ENCODE measurements at regions not wholly inside any gene's neighbourhood (a gene's known extent, or its start where the extent isn't known, plus 50 kb on each side); places are given as distances from the start of the nearest gene placed in this dataset.

- POLR2A ChIA-PET, result no interaction called here
- CTCF ChIA-PET, result no interaction called here
- TF ChIP-seq ZNF384 (IDR thresholded peaks at IDR 0.05) (no peak), BHLHE40 (IDR thresholded peaks at IDR 0.05; ENCODE audit: borderline replicate concordance) (no peak), LEF1 (IDR thresholded peaks at IDR 0.05; ENCODE audit: borderline replicate concordance) (no peak), FOXM1 (IDR thresholded peaks at IDR 0.05; ENCODE audit: borderline replicate concordance) (no peak)
- DNase-seq (ENCODE audit: extremely low spot score), result no peak
These were observed 979.9 kb upstream of the GBE1 start for GRCh38 chr3:82741346-82741745.

GRCh38 chr3:82739390-82739789 is 977.9 kb upstream of the GBE1 start:
- ChIA-PET CTCF (no interaction called here), POLR2A (no interaction called here)
- no peak for DNase-seq (ENCODE audit: extremely low spot score)
- TF ChIP-seq ZNF384 (IDR thresholded peaks at IDR 0.05) (no peak), LEF1 (IDR thresholded peaks at IDR 0.05; ENCODE audit: borderline replicate concordance) (no peak), BHLHE40 (IDR thresholded peaks at IDR 0.05; ENCODE audit: borderline replicate concordance) (no peak), SP1 (IDR thresholded peaks at IDR 0.05) (no peak), HDGF (IDR thresholded peaks at IDR 0.05; ENCODE audit: borderline replicate concordance) (no peak), TARDBP (IDR thresholded peaks at IDR 0.05) (no peak)

GRCh38 chr3:82736696-82737277 is 975.3 kb upstream of the GBE1 start:
- CTCF ChIA-PET, result no interaction called here
- no peak for DNase-seq (ENCODE audit: extremely low spot score)
- POLR2A ChIA-PET, result no interaction called here
- no peak for TF ChIP-seq ELF4 (IDR thresholded peaks at IDR 0.05)
- TF ChIP-seq FOXM1 (IDR thresholded peaks at IDR 0.05; ENCODE audit: borderline replicate concordance), result no peak
- TF ChIP-seq SP1 (IDR thresholded peaks at IDR 0.05), result no peak
- no peak for TF ChIP-seq CTBP1 (IDR thresholded peaks at IDR 0.05; ENCODE audit: borderline replicate concordance)
- no peak for TF ChIP-seq FOXA1 (IDR thresholded peaks at IDR 0.05)
- TF ChIP-seq LEF1 (IDR thresholded peaks at IDR 0.05; ENCODE audit: borderline replicate concordance), result no peak
- no peak for TF ChIP-seq SUZ12 (IDR thresholded peaks at IDR 0.05)
- no peak for TF ChIP-seq NFRKB (IDR thresholded peaks at IDR 0.05)
- TF ChIP-seq TARDBP (IDR thresholded peaks at IDR 0.05), result no peak
- no peak for TF ChIP-seq FOXK2 (IDR thresholded peaks at IDR 0.05)
- TF ChIP-seq BHLHE40 (IDR thresholded peaks at IDR 0.05; ENCODE audit: borderline replicate concordance), result no peak
- TF ChIP-seq L3MBTL2 (conservative IDR thresholded peaks at IDR 0.05), result no peak
- TF ChIP-seq PKNOX1 (IDR thresholded peaks at IDR 0.05), result no peak
- TF ChIP-seq ARNT (IDR thresholded peaks at IDR 0.05), result no peak
- TF ChIP-seq HDGF (IDR thresholded peaks at IDR 0.05; ENCODE audit: borderline replicate concordance), result no peak
- TF ChIP-seq ZNF384 (IDR thresholded peaks at IDR 0.05), result no peak

GRCh38 chr3:82715091-82715856 is 953.8 kb upstream of the GBE1 start:
- no peak for TF ChIP-seq FOXK2 (IDR thresholded peaks at IDR 0.05)
- TF ChIP-seq SP1 (IDR thresholded peaks at IDR 0.05), result no peak
- TF ChIP-seq CTBP1 (IDR thresholded peaks at IDR 0.05; ENCODE audit: borderline replicate concordance), result no peak
- CTCF ChIA-PET, result no interaction called here
- POLR2A ChIA-PET, result no interaction called here
- no peak for DNase-seq (ENCODE audit: extremely low spot score)

- CTCF ChIA-PET, result no interaction called here
These were observed 945.6 kb upstream of the GBE1 start for GRCh38 chr3:82707035-82707434.

GRCh38 chr3:82685761-82686160 is 924.3 kb upstream of the GBE1 start:
- POLR2A ChIA-PET, result no interaction called here
- TF ChIP-seq TARDBP (IDR thresholded peaks at IDR 0.05) (no peak), PKNOX1 (IDR thresholded peaks at IDR 0.05) (no peak), HDGF (IDR thresholded peaks at IDR 0.05; ENCODE audit: borderline replicate concordance) (no peak), LEF1 (IDR thresholded peaks at IDR 0.05; ENCODE audit: borderline replicate concordance) (no peak), ARNT (IDR thresholded peaks at IDR 0.05) (no peak), FOXA1 (IDR thresholded peaks at IDR 0.05) (no peak), ZNF384 (IDR thresholded peaks at IDR 0.05) (no peak), SP1 (IDR thresholded peaks at IDR 0.05) (no peak)
- CTCF ChIA-PET, result no interaction called here
- no peak for DNase-seq (ENCODE audit: extremely low spot score)

More at GRCh38 chr3:82707035-82707434, 945.6 kb upstream of the GBE1 start:
- TF ChIP-seq SP1 (IDR thresholded peaks at IDR 0.05), result no peak
- no peak for TF ChIP-seq ARNT (IDR thresholded peaks at IDR 0.05)
- TF ChIP-seq TARDBP (IDR thresholded peaks at IDR 0.05), result no peak
- no peak for TF ChIP-seq BHLHE40 (IDR thresholded peaks at IDR 0.05; ENCODE audit: borderline replicate concordance)
- no peak for TF ChIP-seq FOXA1 (IDR thresholded peaks at IDR 0.05)
- no peak for TF ChIP-seq L3MBTL2 (conservative IDR thresholded peaks at IDR 0.05)
- no peak for TF ChIP-seq PKNOX1 (IDR thresholded peaks at IDR 0.05)
- no peak for TF ChIP-seq NFRKB (IDR thresholded peaks at IDR 0.05)
- no peak for TF ChIP-seq ELF4 (IDR thresholded peaks at IDR 0.05)
- no peak for TF ChIP-seq FOXK2 (IDR thresholded peaks at IDR 0.05)
- TF ChIP-seq ZNF384 (IDR thresholded peaks at IDR 0.05), result no peak
- TF ChIP-seq HDGF (IDR thresholded peaks at IDR 0.05; ENCODE audit: borderline replicate concordance), result no peak
- no peak for TF ChIP-seq SUZ12 (IDR thresholded peaks at IDR 0.05)
- TF ChIP-seq FOXM1 (IDR thresholded peaks at IDR 0.05; ENCODE audit: borderline replicate concordance), result no peak
- no peak for TF ChIP-seq LEF1 (IDR thresholded peaks at IDR 0.05; ENCODE audit: borderline replicate concordance)
- no peak for TF ChIP-seq CTBP1 (IDR thresholded peaks at IDR 0.05; ENCODE audit: borderline replicate concordance)
- POLR2A ChIA-PET, result no interaction called here
- DNase-seq (ENCODE audit: extremely low spot score), result no peak

Data from HEK293T (cell line).